ENCODE measurements at regions not wholly inside any gene's neighbourhood (a gene's known extent, or its start where the extent isn't known, plus 50 kb on each side); places are given as distances from the start of the nearest gene placed in this dataset.

DNA sequence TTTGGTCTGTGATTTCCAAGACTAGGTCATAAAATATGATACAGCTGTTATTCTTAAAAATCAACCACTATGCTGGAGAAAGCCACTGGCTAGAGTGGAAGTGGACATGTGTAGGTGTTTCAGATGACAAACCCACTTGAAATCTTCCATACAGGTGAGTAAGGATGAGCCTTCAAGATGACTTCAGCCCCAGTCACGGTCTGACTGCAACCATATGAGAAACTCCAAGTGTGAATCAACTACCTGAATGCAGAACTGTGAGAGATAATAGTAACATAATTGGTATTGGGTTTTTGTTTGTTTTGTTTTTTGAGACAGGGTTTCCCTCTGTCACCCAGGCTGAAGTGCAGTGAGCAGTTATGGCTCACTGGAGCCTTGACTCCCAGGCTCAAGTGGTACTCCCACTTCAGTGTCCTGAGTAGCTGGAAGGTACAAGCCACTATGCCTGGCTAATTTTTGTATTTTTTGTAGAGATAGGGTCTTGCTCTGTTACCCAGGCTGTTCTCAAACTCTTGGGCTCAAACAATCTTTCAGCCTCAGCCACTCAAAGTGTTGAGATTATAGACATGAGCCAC lies 273.3 kb upstream of the LRIG3 start:
- Mint-ChIP-seq H3K27ac (no peak overlapping the region), H3K9me3 (ENCODE audit: insufficient read depth) (peaks cover 5% of the 10 kb centered on the region), H3K4me3 (no peak overlapping the region), H3K27me3 (no peaks in the 10 kb centered on the region), H3K4me1 (no peaks in the 10 kb centered on the region)
- ATAC-seq (ENCODE audit: low read depth): no peak
- peaks cover 0 to 5% (median 0%) of the 10 kb centered on the region in 3 donors for H3K9me3 ChIP-seq (ENCODE audit: control extremely low read depth in 1 of 3, control insufficient read depth in 2 of 3, insufficient read depth in 1 of 3, low read length in 2 of 3)
- H3K4me1 ChIP-seq (ENCODE audit: control insufficient read depth in 2 of 2, insufficient read depth in 2 of 2, low read length in 2 of 2): no peaks in the 10 kb centered on the region
- H3K79me2 ChIP-seq (ENCODE audit: control insufficient read depth, insufficient read depth, low read length): no peaks in the 10 kb centered on the region
- no peaks in the 10 kb centered on the region for H3K27me3 ChIP-seq (replicated peaks in 1 of 4; ENCODE audit: control extremely low read depth in 1 of 4, control insufficient read depth in 3 of 4, insufficient read depth in 4 of 4, low read length in 3 of 4)
- no peak overlapping the region for H2AFZ ChIP-seq (ENCODE audit: insufficient read depth, low read depth, low read length, poor library complexity, severe bottlenecking)
- intact Hi-C loops (cut with micrococcal nuclease): no loop called here
- no peak for DNase-seq
- no peaks in the 10 kb centered on the region for H3K36me3 ChIP-seq (replicated peaks in 1 of 2; ENCODE audit: control extremely low read depth in 1 of 2, control insufficient read depth in 1 of 2, extremely low read depth in 1 of 2, insufficient read depth in 2 of 2, low read length in 1 of 2)
- TF ChIP-seq CTCF (IDR thresholded peaks at IDR 0.05) (no peak), EZH2 (IDR thresholded peaks at IDR 0.05; ENCODE audit: borderline replicate concordance, insufficient read depth, low read depth, low read length, poor library complexity, severe bottlenecking) (no peak)
- no peak overlapping the region for H3K4me2 ChIP-seq (replicated peaks; ENCODE audit: low read depth, low read length, poor library complexity, severe bottlenecking)
- CTCF ChIA-PET: no interaction called here
- no peak overlapping the region for H3K9ac ChIP-seq (ENCODE audit: low read length)
- no peaks in the 10 kb centered on the region for H4K20me1 ChIP-seq (ENCODE audit: control insufficient read depth, insufficient read depth, low read length, poor library complexity, severe bottlenecking)
- no peak overlapping the region for H3K4me3 ChIP-seq (ENCODE audit: control extremely low read depth in 1 of 5, extremely low read depth in 1 of 5, insufficient read depth in 1 of 5, low read depth in 2 of 5, low read length in 4 of 5)
- WGBS (ENCODE audit: insufficient coverage): no CpG with 5 or more reads among the region's 1 CpG
- H3K27ac ChIP-seq (ENCODE audit: low read length in 2 of 2): no peak overlapping the region
- POLR2A ChIA-PET: no interaction called here

GRCh38 chr12:59191372-59191771 lies 271.1 kb upstream of the LRIG3 start:
- no peak overlapping the region for H3K27ac ChIP-seq (ENCODE audit: low read length in 2 of 2)
- H3K9me3 ChIP-seq (ENCODE audit: control extremely low read depth in 1 of 3, control insufficient read depth in 2 of 3, insufficient read depth in 1 of 3, low read length in 2 of 3): no peaks in the 10 kb centered on the region
- H4K20me1 ChIP-seq (ENCODE audit: control insufficient read depth, insufficient read depth, low read length, poor library complexity, severe bottlenecking): no peaks in the 10 kb centered on the region
- no peaks in the 10 kb centered on the region for H3K27me3 ChIP-seq (replicated peaks in 1 of 4; ENCODE audit: control extremely low read depth in 1 of 4, control insufficient read depth in 3 of 4, insufficient read depth in 4 of 4, low read length in 3 of 4)
- H3K4me1 ChIP-seq (ENCODE audit: control insufficient read depth in 2 of 2, insufficient read depth in 2 of 2, low read length in 2 of 2): no peaks in the 10 kb centered on the region
- H3K79me2 ChIP-seq (ENCODE audit: control insufficient read depth, insufficient read depth, low read length): no peaks in the 10 kb centered on the region
- H3K36me3 ChIP-seq (replicated peaks in 1 of 2; ENCODE audit: control extremely low read depth in 1 of 2, control insufficient read depth in 1 of 2, extremely low read depth in 1 of 2, insufficient read depth in 2 of 2, low read length in 1 of 2): no peaks in the 10 kb centered on the region
- no peak for ATAC-seq (ENCODE audit: low read depth)
- Mint-ChIP-seq H3K27ac (no peak overlapping the region), H3K9me3 (ENCODE audit: insufficient read depth) (peaks cover 5% of the 10 kb centered on the region), H3K4me1 (no peaks in the 10 kb centered on the region), H3K27me3 (no peaks in the 10 kb centered on the region), H3K4me3 (no peak overlapping the region)
- CTCF ChIA-PET: no interaction called here
- no peak overlapping the region for H3K4me3 ChIP-seq (ENCODE audit: control extremely low read depth in 1 of 5, extremely low read depth in 1 of 5, insufficient read depth in 1 of 5, low read depth in 2 of 5, low read length in 4 of 5)
- no peak for DNase-seq
- TF ChIP-seq CTCF (IDR thresholded peaks at IDR 0.05): no peak
- no peak for TF ChIP-seq EZH2 (IDR thresholded peaks at IDR 0.05; ENCODE audit: borderline replicate concordance, insufficient read depth, low read depth, low read length, poor library complexity, severe bottlenecking)
- intact Hi-C loops (cut with micrococcal nuclease): no loop called here
- H3K4me2 ChIP-seq (replicated peaks; ENCODE audit: low read depth, low read length, poor library complexity, severe bottlenecking): no peak overlapping the region
- no peak overlapping the region for H2AFZ ChIP-seq (ENCODE audit: insufficient read depth, low read depth, low read length, poor library complexity, severe bottlenecking)
- POLR2A ChIA-PET: no interaction called here
- WGBS (ENCODE audit: insufficient coverage): no CpG with 5 or more reads among the region's 1 CpG
- H3K9ac ChIP-seq (ENCODE audit: low read length): no peak overlapping the region

All from B cell (primary cell).